HG03280 (cell line): ENCODE measurements at regions not wholly inside any gene's neighbourhood (a gene's known extent, or its start where the extent isn't known, plus 50 kb on each side); places are given as distances from the start of the nearest gene placed in this dataset.
"Not testable (repeated sequence)": the region's sequence is repeated elsewhere in the genome, so short reads cannot be mapped to it uniquely, and the experiment has no call there.

Experiments
- ATAC-seq: cut with Tn5 transposase; IDR thresholded peaks from one replicate; pipeline ENCODE4 v1.9.1; 2021; ENCODE audit warnings: mild to moderate bottlenecking, moderate library complexity; ENCODE audit not compliant: unreplicated experiment

GRCh38 chr12:124675881-124676713, 108.7 kb upstream of the NCOR2 start:
- no peak for ATAC-seq

- ATAC-seq = no peak
These were observed 107.5 kb upstream of the NCOR2 start for GRCh38 chr12:124674937-124675336.

- no peak for ATAC-seq
These were observed 106.6 kb upstream of the NCOR2 start for GRCh38 chr12:124673801-124674617.

GRCh38 chr12:124669271-124669721, 101.9 kb upstream of the NCOR2 start:
- not testable (repeated sequence) for ATAC-seq

- no peak for ATAC-seq
These were observed 101.2 kb upstream of the NCOR2 start for GRCh38 chr12:124668602-124669001.

- ATAC-seq = no peak
These were observed 100.3 kb upstream of the NCOR2 start for GRCh38 chr12:124667506-124668326.

- no peak for ATAC-seq
These were observed 99.4 kb upstream of the NCOR2 start for GRCh38 chr12:124666722-124667259.

GRCh38 chr12:124665511-124665910, 98.1 kb upstream of the NCOR2 start:
- no peak for ATAC-seq

GRCh38 chr12:124664395-124665111, 97.1 kb upstream of the NCOR2 start:
- ATAC-seq = no peak

GRCh38 chr12:124663771-124664366, 96.5 kb upstream of the NCOR2 start:
- no peak for ATAC-seq

- no peak for ATAC-seq
These were observed 95.8 kb upstream of the NCOR2 start for GRCh38 chr12:124663206-124663605.

GRCh38 chr12:124661341-124661740, 93.9 kb upstream of the NCOR2 start:
- no peak for ATAC-seq

GRCh38 chr12:124660851-124661250, 93.4 kb upstream of the NCOR2 start:
- no peak for ATAC-seq

GRCh38 chr12:124658806-124659402, 91.5 kb upstream of the NCOR2 start:
- ATAC-seq = no peak

- ATAC-seq = no peak
These were observed 90.9 kb upstream of the NCOR2 start for GRCh38 chr12:124658302-124658701.

- no peak for ATAC-seq
These were observed 89.6 kb upstream of the NCOR2 start for GRCh38 chr12:124656947-124657434.

- no peak for ATAC-seq
These were observed 88.5 kb upstream of the NCOR2 start for GRCh38 chr12:124655698-124656516.

GRCh38 chr12:124655048-124655697, 87.8 kb upstream of the NCOR2 start:
- ATAC-seq = no peak
